Endothelial cell of umbilical vein (primary cell): ENCODE measurements at regions not wholly inside any gene's neighbourhood (a gene's known extent, or its start where the extent isn't known, plus 50 kb on each side); places are given as distances from the start of the nearest gene placed in this dataset.

Source experiments
- BruUV-seq: library from RNA; stranded (reverse); fragments of 400-500 nt; replicated peaks from 2 replicates; lab custom pipeline; 2021; lab: Mats Ljungman, UMichigan
- CTCF ChIA-PET: fragments of 300-600, 350-600 bp; sonication (Branson Sonifier 250); formaldehyde crosslinking; loops from one replicate; lab custom pipeline; 2021; ENCODE audit warnings: antibody characterized with exemption, inconsistent platforms; lab: Charles Lee
- POLR2A ChIA-PET: fragments of 300-600, 350-600 bp; sonication (Branson Sonifier 250); formaldehyde crosslinking; loops from one replicate; lab custom pipeline; 2021; ENCODE audit warnings: antibody characterized with exemption, inconsistent platforms; lab: Charles Lee
- DNase-seq: peaks from one replicate; pipeline ENCODE4 v3.0.0-alpha.2; 2011; ENCODE audit warnings: low read depth, low spot score
- FAIRE-seq: peaks from 2 replicates; lab custom pipeline; 2011; peaks lifted over from hg19 to GRCh38; lab: Jason Lieb, UNC
- H2AFZ ChIP-seq: 2 replicates; pipeline ENCODE4 v1.6.0; 2012; ENCODE audit warnings: low read depth, low read length, control low read depth, inconsistent platforms
- H3K27ac ChIP-seq: 2 replicates; pipeline ENCODE4 v1.5.1; 2011; ENCODE audit warnings: low read depth, mild to moderate bottlenecking, control low read depth, low read length, moderate library complexity; ENCODE audit not compliant: insufficient read depth
- H3K27me3 ChIP-seq, 2 experiments: 2 replicates each; pipeline versions ENCODE4 v1.6.0 to v1.6.1; 2011; ENCODE audit warnings: low read length in 2 of 2, mixed read lengths in 1 of 2; ENCODE audit not compliant: control insufficient read depth in 2 of 2, insufficient read depth in 2 of 2
- H3K36me3 ChIP-seq, 2 experiments: 2 replicates in 1 of 2; 3 replicates in 1 of 2; pipeline ENCODE4 v1.5.1; 2011; ENCODE audit warnings: low read length in 2 of 2, mild to moderate bottlenecking in 1 of 2, moderate library complexity in 1 of 2; ENCODE audit not compliant: control insufficient read depth in 2 of 2, insufficient read depth in 2 of 2; ENCODE audit errors: extremely low read depth in 1 of 2
- H3K4me1 ChIP-seq: 3 replicates; pipeline ENCODE4 v1.5.1; 2011; ENCODE audit warnings: mild to moderate bottlenecking, low read length; ENCODE audit not compliant: control insufficient read depth, insufficient read depth; ENCODE audit errors: extremely low read depth
- H3K4me2 ChIP-seq: 2 replicates; pipeline ENCODE4 v1.6.1; 2011; ENCODE audit warnings: low read length, control low read depth, mixed read lengths; ENCODE audit not compliant: insufficient read depth
- H3K4me3 ChIP-seq, 3 experiments: fragments of 200-600 bp in 1 of 3; sonication (generic), shearing (Covaris generic) in 1 of 3; replicated peaks in 1 of 3; 2 replicates each; pipeline ENCODE4 v1.5.1; 2011 to 2016; ENCODE audit warnings: control low read depth in 3 of 3, low read length in 3 of 3, mild to moderate bottlenecking in 2 of 3, inconsistent platforms in 1 of 3, low read depth in 1 of 3, moderate library complexity in 1 of 3; ENCODE audit not compliant: insufficient read depth in 1 of 3
- H3K79me2 ChIP-seq: 2 replicates; pipeline ENCODE4 v1.6.0; 2012; ENCODE audit warnings: low read length, inconsistent platforms; ENCODE audit not compliant: control insufficient read depth, insufficient read depth
- H3K9ac ChIP-seq: replicated peaks from 2 replicates; pipeline ENCODE3; 2011; ENCODE audit warnings: low read length, control low read depth; ENCODE audit not compliant: insufficient read depth; ENCODE audit errors: extremely low read depth
- H3K9me1 ChIP-seq: replicated peaks from 3 replicates; pipeline ENCODE4 v1.6.0; 2011; ENCODE audit warnings: mild to moderate bottlenecking, low read length; ENCODE audit not compliant: control insufficient read depth, insufficient read depth; ENCODE audit errors: extremely low read depth
- H3K9me3 ChIP-seq: replicated peaks from 2 replicates; pipeline ENCODE4 v1.5.1; 2012; ENCODE audit warnings: low read length, inconsistent platforms; ENCODE audit not compliant: control insufficient read depth, insufficient read depth
- H4K20me1 ChIP-seq: replicated peaks from 2 replicates; pipeline ENCODE3; 2011; ENCODE audit warnings: mild to moderate bottlenecking, low read length; ENCODE audit not compliant: control insufficient read depth, insufficient read depth; ENCODE audit errors: extremely low read depth
- EZH2 ChIP-seq: IDR thresholded peaks from 2 replicates; pipeline ENCODE4 v1.6.1; 2012; ENCODE audit warnings: borderline replicate concordance, low read depth, mild to moderate bottlenecking, moderate library complexity, low read length, inconsistent platforms; ENCODE audit not compliant: severe bottlenecking
- FOS ChIP-seq: IDR thresholded peaks from 2 replicates; pipeline ENCODE4 v1.6.1; 2011; ENCODE audit warnings: mild to moderate bottlenecking, low read length, moderate library complexity, borderline replicate concordance; ENCODE audit not compliant: insufficient read depth
- GATA2 ChIP-seq: IDR thresholded peaks from 2 replicates; pipeline ENCODE4 v1.7.0; 2011; ENCODE audit warnings: low read depth, mild to moderate bottlenecking, moderate library complexity, mixed read lengths, low read length; ENCODE audit not compliant: insufficient read length, insufficient read depth
- JUN ChIP-seq: IDR thresholded peaks from 2 replicates; pipeline ENCODE4 v1.6.1; 2011; ENCODE audit warnings: borderline replicate concordance, low read depth; ENCODE audit not compliant: insufficient read length, insufficient read depth
- MYC ChIP-seq: IDR thresholded peaks from one replicate; pipeline ENCODE4 v1.6.1; 2011; ENCODE audit warnings: mild to moderate bottlenecking, low read depth, low read length
- POLR2A ChIP-seq: IDR thresholded peaks from 2 replicates; pipeline ENCODE4 v1.6.1; 2012; ENCODE audit warnings: low read depth, mild to moderate bottlenecking, control low read depth, low read length
- POLR2AphosphoS5 ChIP-seq: IDR thresholded peaks from 2 replicates; pipeline ENCODE4 v1.6.1; 2012; ENCODE audit warnings: low read depth, mild to moderate bottlenecking, control low read depth, low read length, moderate library complexity; ENCODE audit not compliant: insufficient read depth
- dilution Hi-C: fragments of 300-500 bp; cut with MboI; formaldehyde crosslinking; loops from one replicate; pipeline ENCODE4 v1.15.0; 2019; ENCODE audit warnings: low sequenced_read_pairs; ENCODE audit not compliant: extremely low pct_ligation_motif_present
- intact Hi-C: fragments of 100-400 bp; cut with micrococcal nuclease; formaldehyde crosslinking; loops from one replicate; pipeline ENCODE4 v1.10.0; 2022
- TF ChIP-seq, protein P1 (sequence below): IDR thresholded peaks from 2 replicates; pipeline ENCODE4 v1.6.1; 2011; ENCODE audit not compliant: insufficient read depth, insufficient read length
- TF ChIP-seq, protein P2 (sequence below), 2 donors: IDR thresholded peaks; 1 replicate in 1 of 2; 2 replicates in 1 of 2; pipeline ENCODE4 v1.5.1; 2011; ENCODE audit warnings: low read length in 2 of 2, mild to moderate bottlenecking in 2 of 2, moderate library complexity in 2 of 2, control low read depth in 1 of 2, inconsistent platforms in 1 of 2, low read depth in 1 of 2; ENCODE audit not compliant: insufficient read depth in 1 of 2; ENCODE audit errors: extremely low read depth in 1 of 2

DNA sequence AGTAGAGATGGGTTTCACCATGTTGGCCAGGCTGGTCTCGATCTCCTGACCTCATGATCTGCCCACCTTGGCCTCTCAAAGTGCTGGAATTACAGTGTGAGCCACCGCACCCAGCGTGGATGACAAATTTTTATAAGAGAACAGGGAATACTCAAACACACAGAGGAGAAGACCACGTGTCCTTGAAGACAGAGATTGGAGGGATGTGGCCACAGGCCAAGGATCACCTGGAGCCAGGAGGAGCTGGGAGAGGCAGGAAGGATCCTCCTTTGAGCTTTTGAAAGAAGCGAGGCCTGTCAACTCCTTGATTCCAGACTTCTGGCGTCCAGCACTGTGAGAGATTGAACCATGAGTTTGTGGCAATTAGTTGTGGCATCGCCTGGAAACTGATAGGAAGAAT lies 1049.5 kb downstream of the TBC1D22A start:
- no peaks in the 10 kb centered on the region for H3K27me3 ChIP-seq
- TF ChIP-seq, protein P1, sequence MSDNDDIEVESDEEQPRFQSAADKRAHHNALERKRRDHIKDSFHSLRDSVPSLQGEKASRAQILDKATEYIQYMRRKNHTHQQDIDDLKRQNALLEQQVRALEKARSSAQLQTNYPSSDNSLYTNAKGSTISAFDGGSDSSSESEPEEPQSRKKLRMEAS: no peak
- TF ChIP-seq POLR2AphosphoS5: no peak
- TF ChIP-seq EZH2: no peak
- no peak for TF ChIP-seq FOS
- TF ChIP-seq, protein P2, sequence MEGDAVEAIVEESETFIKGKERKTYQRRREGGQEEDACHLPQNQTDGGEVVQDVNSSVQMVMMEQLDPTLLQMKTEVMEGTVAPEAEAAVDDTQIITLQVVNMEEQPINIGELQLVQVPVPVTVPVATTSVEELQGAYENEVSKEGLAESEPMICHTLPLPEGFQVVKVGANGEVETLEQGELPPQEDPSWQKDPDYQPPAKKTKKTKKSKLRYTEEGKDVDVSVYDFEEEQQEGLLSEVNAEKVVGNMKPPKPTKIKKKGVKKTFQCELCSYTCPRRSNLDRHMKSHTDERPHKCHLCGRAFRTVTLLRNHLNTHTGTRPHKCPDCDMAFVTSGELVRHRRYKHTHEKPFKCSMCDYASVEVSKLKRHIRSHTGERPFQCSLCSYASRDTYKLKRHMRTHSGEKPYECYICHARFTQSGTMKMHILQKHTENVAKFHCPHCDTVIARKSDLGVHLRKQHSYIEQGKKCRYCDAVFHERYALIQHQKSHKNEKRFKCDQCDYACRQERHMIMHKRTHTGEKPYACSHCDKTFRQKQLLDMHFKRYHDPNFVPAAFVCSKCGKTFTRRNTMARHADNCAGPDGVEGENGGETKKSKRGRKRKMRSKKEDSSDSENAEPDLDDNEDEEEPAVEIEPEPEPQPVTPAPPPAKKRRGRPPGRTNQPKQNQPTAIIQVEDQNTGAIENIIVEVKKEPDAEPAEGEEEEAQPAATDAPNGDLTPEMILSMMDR (IDR thresholded peaks at IDR 0.05; ENCODE audit: extremely low read depth in 1 of 2, insufficient read depth in 1 of 2, low read depth in 1 of 2, low read length in 2 of 2): no peak
- TF ChIP-seq JUN: no peak
- TF ChIP-seq MYC: no peak
- no peak for TF ChIP-seq GATA2
- TF ChIP-seq POLR2A: no peak
- ChIA-PET POLR2A (no interaction called here), CTCF (no interaction called here)
- DNase-seq: no peak
- no peak overlapping the region for H3K27ac ChIP-seq
- BruUV-seq: no TSS peak
- no peak overlapping the region for H3K4me2 ChIP-seq
- no peaks in the 10 kb centered on the region for H3K36me3 ChIP-seq
- no peak overlapping the region for H2AFZ ChIP-seq
- H3K4me1 ChIP-seq: no peaks in the 10 kb centered on the region
- H3K9me1 ChIP-seq: no peaks in the 10 kb centered on the region
- no peaks in the 10 kb centered on the region for H3K79me2 ChIP-seq
- dilution Hi-C loops (no loop called here), intact Hi-C loops (no loop called here)
- no peak overlapping the region for H3K9ac ChIP-seq
- FAIRE-seq: no peak
- H3K4me3 ChIP-seq: no peak overlapping the region
- peaks cover 9% of the 10 kb centered on the region for H3K9me3 ChIP-seq
- no peaks in the 10 kb centered on the region for H4K20me1 ChIP-seq
